Hippocampal formation (tissue), 2 donors: ENCODE measurements at regions not wholly inside any gene's neighbourhood (a gene's known extent, or its start where the extent isn't known, plus 50 kb on each side); places are given as distances from the start of the nearest gene placed in this dataset.
A peak's percentile ranks its signal among the peaks of the same experiment; 100 is the strongest.
"Not testable (repeated sequence)": the region's sequence is repeated elsewhere in the genome, so short reads cannot be mapped to it uniquely, and the experiment has no call there.

Experiments used
- DNase-seq, 2 donors: peaks; one replicate each; lab custom pipeline; 2025; lab: John Stamatoyannopoulos, UW

GRCh38 chr4:81595798-81596610 lies 124.3 kb upstream of the RASGEF1B start:
- DNase-seq: no peak

- no peak for DNase-seq
Observed at GRCh38 chr4:81595287-81595686, 123.6 kb upstream of the RASGEF1B start.

GRCh38 chr4:81594490-81595159 lies 122.9 kb upstream of the RASGEF1B start:
- no peak for DNase-seq

DNA sequence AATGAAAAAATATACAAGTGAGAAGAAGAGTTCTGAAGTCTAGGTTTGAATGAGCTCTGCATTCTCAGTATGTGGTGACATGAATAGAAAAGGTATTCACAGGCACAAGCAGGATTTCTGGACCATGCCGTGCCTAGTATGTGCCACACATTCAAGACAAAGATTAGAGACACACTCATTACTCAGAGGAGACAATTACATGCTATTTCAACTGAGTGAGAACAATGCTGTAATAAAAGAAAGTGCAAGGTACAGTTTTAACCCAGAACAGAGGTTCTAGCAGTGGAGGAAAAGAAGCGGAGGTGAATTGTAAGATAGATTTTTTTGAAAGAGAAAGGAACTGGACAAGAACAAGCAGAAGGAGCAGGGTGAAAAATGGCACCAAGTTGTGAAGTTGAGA lies 121.0 kb upstream of the RASGEF1B start:
- no peak for DNase-seq

GRCh38 chr4:81590596-81590995 lies 118.9 kb upstream of the RASGEF1B start:
- DNase-seq: no peak

DNA sequence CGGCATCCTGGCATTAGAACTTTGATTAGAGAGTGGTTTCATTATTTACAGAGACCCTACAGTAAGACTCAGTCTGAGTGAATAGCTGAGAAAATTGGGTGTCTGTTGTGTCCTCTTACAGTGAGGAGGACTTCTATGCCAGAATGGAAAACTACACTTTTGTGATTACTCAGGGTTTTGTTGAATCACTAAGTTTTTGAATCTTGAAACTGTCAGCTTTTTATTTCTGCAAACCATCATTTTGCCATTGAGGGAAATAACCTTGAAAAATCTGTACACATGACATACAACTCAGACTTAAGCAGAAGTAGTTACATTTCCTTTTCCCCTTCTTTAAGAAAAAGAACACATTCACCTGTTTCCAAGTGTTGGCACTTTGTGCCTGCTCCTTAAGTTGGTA lies 117.6 kb upstream of the RASGEF1B start:
- DNase-seq: no peak

DNA sequence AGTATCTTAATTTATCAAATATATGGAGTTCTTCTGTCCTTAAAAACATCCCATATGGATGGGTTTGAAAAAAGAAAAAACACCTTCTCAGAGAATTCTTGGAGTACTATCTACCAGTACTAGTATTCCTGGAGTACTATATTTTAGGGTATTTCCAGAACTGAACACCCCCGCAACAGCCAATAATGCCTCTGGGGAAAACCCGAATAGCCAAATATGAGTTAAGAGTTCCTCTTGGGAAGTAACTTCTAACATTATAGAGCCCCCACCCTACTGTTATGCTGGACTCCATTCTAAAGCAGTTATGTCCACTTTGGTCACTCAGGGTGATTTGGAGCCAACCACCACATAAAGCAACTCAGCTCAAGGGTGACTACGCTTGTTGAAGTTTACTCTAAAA lies 115.0 kb upstream of the RASGEF1B start:
- no peak for DNase-seq

DNA sequence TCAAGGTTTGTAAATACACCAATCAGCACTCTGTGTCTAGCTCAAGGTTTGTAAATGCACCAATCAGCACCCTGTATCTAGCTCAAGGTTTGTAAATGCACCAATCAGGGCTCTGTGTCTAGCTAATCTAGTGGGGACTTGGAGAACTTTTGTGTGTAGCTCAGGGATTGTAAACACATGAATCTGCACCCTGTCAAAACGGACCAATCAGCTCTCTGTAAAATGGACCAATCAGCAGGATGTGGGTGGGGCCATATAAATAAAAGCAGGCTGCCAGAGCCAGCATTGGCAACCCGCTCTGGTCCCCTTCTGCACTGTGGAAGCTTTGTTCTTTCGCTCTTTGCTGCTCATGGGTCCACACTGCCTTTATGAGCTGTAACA lies 109.3 kb upstream of the RASGEF1B start:
- not testable (repeated sequence) for DNase-seq

DNA sequence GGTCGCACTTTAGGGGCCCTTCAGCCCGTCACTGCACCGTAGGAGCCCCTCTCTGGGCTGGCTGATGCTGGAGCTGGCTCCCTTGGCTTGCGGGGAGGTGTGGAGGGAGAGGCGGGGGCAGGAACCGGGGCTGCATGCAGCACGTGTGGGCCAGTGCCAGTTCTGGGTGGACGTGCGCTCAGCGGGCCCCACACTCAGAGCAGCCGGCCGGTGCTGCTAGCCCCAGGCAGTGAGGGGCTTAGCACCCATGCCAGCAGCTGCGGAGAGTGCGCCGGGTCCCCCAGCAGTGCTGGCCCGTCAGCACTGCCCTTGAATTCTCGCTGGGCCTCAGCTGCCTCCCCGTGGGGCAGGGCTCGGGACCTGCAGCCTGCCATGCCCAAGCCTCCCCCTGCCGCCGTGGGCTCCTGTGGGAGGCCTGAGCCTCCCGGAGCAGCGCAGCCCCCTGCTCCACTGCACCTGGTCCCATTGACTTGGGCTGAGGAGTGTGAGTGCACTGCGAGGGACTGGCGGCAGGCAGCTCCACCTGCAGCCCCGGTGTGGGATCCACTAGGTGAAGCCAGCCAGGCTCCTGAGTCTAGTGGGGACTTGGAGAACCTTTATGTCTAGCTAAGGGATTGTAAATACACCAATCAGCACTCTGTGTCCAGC lies 108.8 kb upstream of the RASGEF1B start:
- no peak for DNase-seq

DNA sequence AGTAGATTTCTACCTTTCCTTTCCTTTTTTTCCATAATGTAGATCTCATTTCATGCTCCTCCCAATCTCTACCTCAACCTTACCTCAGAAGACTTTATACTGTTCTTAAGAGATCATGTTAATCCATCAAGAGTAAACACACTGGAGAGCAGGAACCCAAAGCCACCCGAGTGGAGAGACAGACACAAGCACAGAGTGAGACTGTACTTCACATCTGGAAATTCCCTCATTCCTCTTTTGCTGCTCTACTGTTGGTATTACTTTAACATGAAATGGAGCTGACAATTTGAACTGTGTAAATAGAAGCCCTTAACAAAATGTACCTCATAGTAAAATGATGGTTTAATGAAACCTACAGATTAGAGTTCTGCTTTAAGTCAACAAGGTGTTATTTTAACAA lies 105.7 kb upstream of the RASGEF1B start:
- DNase-seq: no peak

- no peak for DNase-seq
Observed at GRCh38 chr4:81574991-81575390, 103.3 kb upstream of the RASGEF1B start.

DNA sequence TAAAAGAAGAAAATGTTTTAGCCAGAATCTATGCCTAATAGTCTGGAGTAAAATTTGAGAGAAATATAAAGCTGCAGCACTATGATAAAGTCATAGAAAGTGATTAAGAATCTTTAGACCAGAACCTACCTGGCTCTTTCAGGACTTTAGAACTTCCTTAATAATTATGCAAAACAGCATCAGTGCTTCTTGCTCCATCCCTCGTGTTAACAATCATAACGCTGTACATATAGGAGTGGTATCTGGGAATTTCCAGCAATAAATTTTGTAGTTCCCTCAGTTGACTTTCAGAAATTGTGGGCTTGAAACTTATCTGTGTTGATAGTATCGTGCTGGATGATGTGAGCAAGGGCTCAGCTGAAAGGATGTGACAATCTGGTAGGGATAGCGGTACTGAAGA lies 102.1 kb upstream of the RASGEF1B start:
- no peak for DNase-seq

DNA sequence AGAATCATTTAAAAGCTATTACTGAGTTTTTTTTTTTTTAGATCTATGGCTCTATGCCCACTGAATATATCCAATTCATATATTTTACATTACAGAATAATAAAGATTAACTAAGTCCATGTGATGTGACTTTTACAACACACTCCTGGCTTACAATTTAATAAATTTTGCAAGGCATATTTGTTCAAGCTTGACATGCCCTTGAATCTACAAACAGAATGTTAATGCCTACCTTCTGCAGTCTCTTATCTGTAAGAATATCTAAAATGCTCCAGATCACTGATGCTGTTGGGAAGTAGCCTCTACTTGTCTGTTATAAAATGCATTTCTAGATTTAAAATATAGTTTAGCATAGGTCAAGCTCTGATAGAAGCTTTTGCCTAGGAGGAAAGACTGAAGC lies 100.7 kb upstream of the RASGEF1B start:
- DNase-seq: no peak

- no peak for DNase-seq
Observed at GRCh38 chr4:81571105-81571504, 99.4 kb upstream of the RASGEF1B start.

DNA sequence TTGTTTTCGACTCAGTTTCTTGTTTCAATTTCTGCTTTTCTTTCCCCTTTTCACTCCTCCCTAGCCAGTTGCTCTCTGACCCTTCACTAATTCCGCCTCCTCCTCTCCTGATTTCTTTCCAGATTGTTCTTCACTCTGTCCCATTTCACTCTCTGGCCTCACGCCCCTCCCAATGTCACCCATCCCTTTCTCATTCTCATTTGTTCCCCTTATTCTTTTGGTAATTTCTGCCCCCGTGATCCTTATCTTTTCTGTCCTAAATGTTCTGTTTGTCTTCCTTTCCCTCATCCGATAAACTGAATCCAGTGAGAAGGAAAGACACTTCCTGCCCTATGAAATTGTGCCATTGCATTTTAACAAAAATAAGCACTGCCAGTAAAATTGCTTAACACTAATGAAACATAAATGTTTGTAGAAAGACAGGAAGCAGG lies 94.5 kb upstream of the RASGEF1B start:
- no peak for DNase-seq

DNA sequence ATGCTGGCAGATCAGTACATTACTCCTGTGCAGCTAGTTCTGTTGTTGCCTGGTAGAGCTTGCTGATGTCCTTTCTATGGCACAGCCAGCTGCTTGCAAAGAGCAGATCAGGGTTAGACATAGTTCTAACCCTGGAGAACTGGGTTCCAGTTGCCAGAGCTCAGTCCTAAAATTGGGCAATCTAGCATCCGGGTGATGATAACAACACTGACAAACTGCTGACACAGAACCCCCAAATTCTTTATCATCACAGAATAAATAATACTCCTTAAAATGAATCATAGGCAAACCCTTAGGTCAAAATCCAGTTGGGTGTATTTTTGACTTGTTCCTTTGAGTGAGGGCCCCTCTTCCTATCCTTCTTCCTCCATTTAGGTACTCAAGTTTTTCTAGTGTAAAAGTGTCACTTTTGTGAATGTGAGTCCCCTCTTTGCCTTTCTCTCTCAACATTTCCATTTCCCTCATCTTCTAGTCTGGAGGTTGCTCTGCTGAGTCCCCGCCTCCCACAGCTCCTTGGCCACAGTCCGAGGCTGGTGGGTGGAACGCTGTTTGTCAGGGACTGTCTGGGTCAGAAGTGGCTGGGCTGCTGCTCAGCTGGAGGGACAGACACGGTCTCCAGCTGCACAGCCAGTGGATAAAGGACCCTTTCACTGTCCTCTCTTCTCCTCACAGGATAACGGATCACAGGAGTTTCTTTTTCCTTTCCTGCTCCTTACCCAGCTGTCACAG lies 93.6 kb upstream of the RASGEF1B start:
- peak; percentile 67 to 81 for DNase-seq

- no peak for DNase-seq
Observed at GRCh38 chr4:81564025-81564424, 92.3 kb upstream of the RASGEF1B start.

DNA sequence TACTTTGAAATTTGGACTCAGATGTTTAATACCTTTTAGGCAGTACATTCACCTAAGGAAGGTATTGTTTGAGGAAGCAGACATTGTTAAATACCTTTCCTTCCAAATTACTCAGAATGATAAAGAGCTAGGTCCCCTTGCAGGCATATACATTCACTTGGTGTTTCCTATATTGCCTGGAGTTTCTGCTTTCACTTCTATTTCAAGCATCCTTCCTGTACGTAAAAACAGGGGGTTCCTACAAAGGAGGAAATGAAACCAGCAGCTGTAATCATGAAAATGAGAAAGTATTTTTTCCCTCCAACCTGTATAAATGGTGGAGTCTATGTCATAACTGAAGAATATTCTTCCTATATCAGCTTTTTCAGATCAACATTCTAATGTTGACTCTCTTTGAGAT lies 90.4 kb upstream of the RASGEF1B start:
- DNase-seq: no peak

- no peak for DNase-seq
Observed at GRCh38 chr4:81557306-81557705, 85.6 kb upstream of the RASGEF1B start.

DNA sequence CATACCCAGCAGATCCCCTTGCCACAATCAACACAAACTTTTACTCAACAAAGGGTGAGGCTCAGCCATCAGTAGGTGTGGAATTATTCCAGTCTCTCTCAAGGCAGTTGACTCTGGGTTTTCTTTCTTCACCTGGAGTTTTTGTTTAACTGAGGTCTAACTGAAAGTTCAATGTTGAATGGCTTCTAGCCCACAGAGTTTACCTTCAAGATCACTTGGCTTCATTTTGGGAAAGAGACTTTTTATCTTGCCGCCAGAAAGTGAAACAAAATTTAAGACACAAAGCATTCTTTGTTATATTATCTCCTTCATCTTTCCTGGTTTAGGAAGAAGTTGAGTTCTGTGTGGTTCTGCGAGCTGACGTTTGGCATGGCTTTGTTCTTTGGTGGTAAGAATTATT lies 83.8 kb upstream of the RASGEF1B start:
- DNase-seq: no peak

GRCh38 chr4:81552086-81552485 lies 80.4 kb upstream of the RASGEF1B start:
- DNase-seq: no peak

- no peak for DNase-seq
Observed at GRCh38 chr4:81550388-81550859, 78.7 kb upstream of the RASGEF1B start.
